ENCODE measurements at regions not wholly inside any gene's neighbourhood (a gene's known extent, or its start where the extent isn't known, plus 50 kb on each side); places are given as distances from the start of the nearest gene placed in this dataset.

DNA sequence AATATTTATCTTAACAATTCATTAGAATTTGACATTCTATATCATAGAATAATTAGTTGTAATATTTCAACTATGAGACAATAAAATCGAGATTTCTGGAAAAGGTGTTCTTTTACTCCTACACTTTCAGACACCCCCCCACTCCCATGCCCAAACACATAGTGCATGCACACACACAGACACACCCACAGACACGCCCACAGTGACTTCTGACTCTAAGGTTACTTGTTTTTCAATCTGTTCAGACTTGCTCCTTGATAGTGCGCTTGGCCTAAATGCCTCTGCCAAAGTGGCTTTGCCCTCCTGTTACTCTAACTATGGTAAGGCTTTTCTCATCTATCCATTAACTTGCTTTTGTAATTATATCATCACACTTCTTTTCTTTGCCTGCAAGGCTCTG is 144.0 kb upstream of the PPP1R3A start:
- intact Hi-C loops (cut with DNase I) = no loop called here
- WGBS, 2 donors = 88 to 92% methylated on average over 3 of the region's 3 CpGs

GRCh38 chr7:114051871-114052331 is 133.1 kb upstream of the PPP1R3A start:
- WGBS, 2 donors = 68 to 69% methylated on average over 2 of the region's 2 CpGs
- no peaks in the 10 kb centered on the region for H3K27me3 ChIP-seq
- H3K4me3 ChIP-seq (replicated peaks in 1 of 3) = no peak overlapping the region
- DNase-seq = no peak
- TF ChIP-seq POLR2A (IDR thresholded peaks at IDR 0.05) = no peak
- TF ChIP-seq, protein P1, sequence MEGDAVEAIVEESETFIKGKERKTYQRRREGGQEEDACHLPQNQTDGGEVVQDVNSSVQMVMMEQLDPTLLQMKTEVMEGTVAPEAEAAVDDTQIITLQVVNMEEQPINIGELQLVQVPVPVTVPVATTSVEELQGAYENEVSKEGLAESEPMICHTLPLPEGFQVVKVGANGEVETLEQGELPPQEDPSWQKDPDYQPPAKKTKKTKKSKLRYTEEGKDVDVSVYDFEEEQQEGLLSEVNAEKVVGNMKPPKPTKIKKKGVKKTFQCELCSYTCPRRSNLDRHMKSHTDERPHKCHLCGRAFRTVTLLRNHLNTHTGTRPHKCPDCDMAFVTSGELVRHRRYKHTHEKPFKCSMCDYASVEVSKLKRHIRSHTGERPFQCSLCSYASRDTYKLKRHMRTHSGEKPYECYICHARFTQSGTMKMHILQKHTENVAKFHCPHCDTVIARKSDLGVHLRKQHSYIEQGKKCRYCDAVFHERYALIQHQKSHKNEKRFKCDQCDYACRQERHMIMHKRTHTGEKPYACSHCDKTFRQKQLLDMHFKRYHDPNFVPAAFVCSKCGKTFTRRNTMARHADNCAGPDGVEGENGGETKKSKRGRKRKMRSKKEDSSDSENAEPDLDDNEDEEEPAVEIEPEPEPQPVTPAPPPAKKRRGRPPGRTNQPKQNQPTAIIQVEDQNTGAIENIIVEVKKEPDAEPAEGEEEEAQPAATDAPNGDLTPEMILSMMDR (IDR thresholded peaks at IDR 0.05) = no peak
- H3K9me3 ChIP-seq = no peaks in the 10 kb centered on the region
- no peak overlapping the region for H3K27ac ChIP-seq
- peaks cover 0 to 10% of the 10 kb centered on the region in 2 donors for H3K4me1 ChIP-seq
- H3K36me3 ChIP-seq = no peaks in the 10 kb centered on the region
- intact Hi-C loops (cut with DNase I) = no loop called here

More for the DNA sequence above, 144.0 kb upstream of the PPP1R3A start:
- no peak overlapping the region for H3K27ac ChIP-seq
- no peak for DNase-seq
- no peaks in the 10 kb centered on the region for H3K4me1 ChIP-seq
- H3K9me3 ChIP-seq = no peaks in the 10 kb centered on the region
- no peaks in the 10 kb centered on the region for H3K27me3 ChIP-seq
- no peaks in the 10 kb centered on the region for H3K36me3 ChIP-seq
- TF ChIP-seq, protein P1 (IDR thresholded peaks at IDR 0.05) = no peak
- no peak overlapping the region for H3K4me3 ChIP-seq (replicated peaks in 1 of 3)

- Histone ChIP-seq H3K4me1 (peaks cover 0 to 10% of the 10 kb centered on the region in 2 donors), H3K36me3 (no peaks in the 10 kb centered on the region), H3K27ac (no peak overlapping the region), H3K4me3 (replicated peaks in 1 of 3) (no peak overlapping the region), H3K9me3 (no peaks in the 10 kb centered on the region), H3K27me3 (no peaks in the 10 kb centered on the region)
- 83 to 95% methylated on average over 3 of the region's 3 CpGs for whole genome bisulfite sequencing, 2 donors
- intact Hi-C loops (cut with DNase I) = no loop called here
- no peak for DNase-seq
- TF ChIP-seq, protein P1 (IDR thresholded peaks at IDR 0.05) = no peak
- no peak for TF ChIP-seq POLR2A (IDR thresholded peaks at IDR 0.05)
These were observed 131.8 kb upstream of the PPP1R3A start for GRCh38 chr7:114050571-114050970.

DNA sequence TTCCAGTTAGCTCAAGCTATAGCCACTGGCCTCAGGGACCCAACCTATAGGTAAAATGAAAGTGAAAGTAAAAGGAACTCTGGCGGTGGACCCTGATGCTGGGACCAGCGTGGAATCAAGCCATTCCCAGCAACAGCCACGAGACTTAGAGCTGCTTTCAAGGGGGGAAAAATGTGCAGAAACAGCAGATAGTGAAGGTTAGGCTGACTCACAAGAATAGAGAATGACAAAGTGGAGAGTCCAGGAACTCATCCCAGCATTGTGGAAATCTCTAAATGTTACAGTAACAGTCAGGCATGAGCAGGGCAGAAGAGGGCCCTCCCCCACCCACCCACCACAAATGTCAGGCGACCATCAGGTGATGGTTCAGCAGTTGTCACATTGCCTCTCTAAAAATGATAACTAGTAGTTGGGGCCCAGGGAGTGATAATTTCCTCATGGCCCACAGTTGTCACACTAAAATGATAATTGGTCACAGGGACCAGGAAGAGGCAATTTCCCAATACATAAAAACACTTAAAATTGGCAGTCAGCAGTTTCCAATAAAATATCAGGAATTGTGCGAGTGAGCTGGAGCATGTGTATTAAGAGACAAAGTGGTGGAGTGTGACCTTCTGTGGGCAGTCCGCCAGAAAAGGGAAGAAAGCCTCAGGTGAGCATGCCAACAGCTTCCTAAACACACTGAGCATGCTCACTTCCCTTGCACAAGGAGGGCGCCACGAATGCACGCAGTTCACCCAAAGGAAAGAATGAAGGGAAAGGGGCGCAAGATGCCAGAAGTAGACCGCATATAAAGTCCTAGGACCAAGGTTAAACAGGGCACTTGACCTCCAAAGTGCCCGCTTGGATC is 129.8 kb upstream of the PPP1R3A start:
- no peaks in the 10 kb centered on the region for H3K27me3 ChIP-seq
- no peaks in the 10 kb centered on the region for H3K36me3 ChIP-seq
- peak; percentile 53 to 75 for DNase-seq
- H3K9me3 ChIP-seq = no peaks in the 10 kb centered on the region
- no peak overlapping the region for H3K27ac ChIP-seq
- WGBS, 2 donors = 64 to 80% methylated on average over 12 of the region's 12 CpGs
- intact Hi-C loops (cut with DNase I) = no loop called here
- H3K4me1 ChIP-seq = peaks cover 0 to 10% of the 10 kb centered on the region in 2 donors
- TF ChIP-seq, protein P1 (IDR thresholded peaks at IDR 0.05) = no peak
- no peak for TF ChIP-seq POLR2A (IDR thresholded peaks at IDR 0.05)
- no peak overlapping the region for H3K4me3 ChIP-seq (replicated peaks in 1 of 3)

GRCh38 chr7:114047889-114048288 is 129.1 kb upstream of the PPP1R3A start:
- no peak for DNase-seq
- 82 to 89% methylated on average over 2 of the region's 2 CpGs for WGBS, 2 donors
- Histone ChIP-seq H3K9me3 (no peaks in the 10 kb centered on the region), H3K27me3 (no peaks in the 10 kb centered on the region), H3K27ac (no peak overlapping the region), H3K36me3 (no peaks in the 10 kb centered on the region), H3K4me3 (replicated peaks in 1 of 3) (no peak overlapping the region), H3K4me1 (peaks cover 0 to 10% of the 10 kb centered on the region in 2 donors)
- TF ChIP-seq, protein P1 (IDR thresholded peaks at IDR 0.05) = no peak
- TF ChIP-seq POLR2A (IDR thresholded peaks at IDR 0.05) = no peak
- intact Hi-C loops (cut with DNase I) = no loop called here
